ENCODE measurements at regions not wholly inside any gene's neighbourhood (a gene's known extent, or its start where the extent isn't known, plus 50 kb on each side); places are given as distances from the start of the nearest gene placed in this dataset.

GRCh38 chr13:31081316-31081715, 80.4 kb downstream of the HSPH1 start:
- H3K4me3 ChIP-seq (ENCODE audit: low read depth, low read length): no peak overlapping the region
- no peak overlapping the region for H3K27ac ChIP-seq (ENCODE audit: low read depth)
- H3K36me3 ChIP-seq (ENCODE audit: insufficient read depth): no peaks in the 10 kb centered on the region
- no peaks in the 10 kb centered on the region for H3K4me1 ChIP-seq (ENCODE audit: insufficient read depth)
- DNase-seq (ENCODE audit: extremely low spot score): no peak
- 88% methylated on average over 6 of the region's 6 CpGs for whole genome bisulfite sequencing

- H3K27ac ChIP-seq (ENCODE audit: low read depth): no peak overlapping the region
- H3K4me3 ChIP-seq (ENCODE audit: low read depth, low read length): no peak overlapping the region
- no peak for DNase-seq (ENCODE audit: extremely low spot score)
- H3K4me1 ChIP-seq (ENCODE audit: insufficient read depth): no peaks in the 10 kb centered on the region
- no peaks in the 10 kb centered on the region for H3K36me3 ChIP-seq (ENCODE audit: insufficient read depth)
These were observed 86.9 kb downstream of the HSPH1 start for GRCh38 chr13:31074756-31075155.

GRCh38 chr13:31073859-31074718, 87.6 kb downstream of the HSPH1 start:
- Histone ChIP-seq H3K27ac (ENCODE audit: low read depth) (no peak overlapping the region), H3K36me3 (ENCODE audit: insufficient read depth) (no peaks in the 10 kb centered on the region), H3K4me1 (ENCODE audit: insufficient read depth) (no peaks in the 10 kb centered on the region), H3K4me3 (ENCODE audit: low read depth, low read length) (no peak overlapping the region)
- DNase-seq (ENCODE audit: extremely low spot score): no peak
- 61% methylated on average over 5 of the region's 5 CpGs for WGBS

- WGBS: 90% methylated on average over 3 of the region's 3 CpGs
- no peak for DNase-seq (ENCODE audit: extremely low spot score)
- H3K27ac ChIP-seq (ENCODE audit: low read depth): no peak overlapping the region
- no peak overlapping the region for H3K4me3 ChIP-seq (ENCODE audit: low read depth, low read length)
- no peaks in the 10 kb centered on the region for H3K4me1 ChIP-seq (ENCODE audit: insufficient read depth)
- no peaks in the 10 kb centered on the region for H3K36me3 ChIP-seq (ENCODE audit: insufficient read depth)
These were observed 89.7 kb downstream of the HSPH1 start for GRCh38 chr13:31072041-31072440.

- 66% methylated on average over 4 of the region's 4 CpGs for WGBS
- DNase-seq (ENCODE audit: extremely low spot score): no peak
- no peak overlapping the region for H3K27ac ChIP-seq (ENCODE audit: low read depth)
- H3K4me1 ChIP-seq (ENCODE audit: insufficient read depth): no peaks in the 10 kb centered on the region
- no peaks in the 10 kb centered on the region for H3K36me3 ChIP-seq (ENCODE audit: insufficient read depth)
- no peak overlapping the region for H3K4me3 ChIP-seq (ENCODE audit: low read depth, low read length)
These were observed 91.7 kb downstream of the HSPH1 start for GRCh38 chr13:31069808-31070534.

- no peaks in the 10 kb centered on the region for H3K36me3 ChIP-seq (ENCODE audit: insufficient read depth)
- 81% methylated on average over 4 of the region's 4 CpGs for WGBS
- no peak for DNase-seq (ENCODE audit: extremely low spot score)
- H3K4me3 ChIP-seq (ENCODE audit: low read depth, low read length): no peak overlapping the region
- H3K4me1 ChIP-seq (ENCODE audit: insufficient read depth): no peaks in the 10 kb centered on the region
- H3K27ac ChIP-seq (ENCODE audit: low read depth): no peak overlapping the region
These were observed 93.6 kb downstream of the HSPH1 start for GRCh38 chr13:31068119-31068423.

- DNase-seq (ENCODE audit: extremely low spot score): no peak
- 82% methylated on average over 8 of the region's 8 CpGs for WGBS
- Histone ChIP-seq H3K36me3 (ENCODE audit: insufficient read depth) (no peaks in the 10 kb centered on the region), H3K27ac (ENCODE audit: low read depth) (no peak overlapping the region), H3K4me3 (ENCODE audit: low read depth, low read length) (no peak overlapping the region), H3K4me1 (ENCODE audit: insufficient read depth) (no peaks in the 10 kb centered on the region)
These were observed 94.1 kb downstream of the HSPH1 start for GRCh38 chr13:31067416-31068118.

- no peak for DNase-seq (ENCODE audit: extremely low spot score)
- 88% methylated on average over 4 of the region's 4 CpGs for WGBS
- H3K36me3 ChIP-seq (ENCODE audit: insufficient read depth): no peaks in the 10 kb centered on the region
These were observed 97.1 kb downstream of the HSPH1 start for GRCh38 chr13:31064636-31065035.

GRCh38 chr13:31063772-31064171, 97.9 kb downstream of the HSPH1 start:
- Histone ChIP-seq H3K27ac (ENCODE audit: low read depth) (no peak overlapping the region), H3K36me3 (ENCODE audit: insufficient read depth) (no peaks in the 10 kb centered on the region), H3K4me1 (ENCODE audit: insufficient read depth) (no peaks in the 10 kb centered on the region), H3K4me3 (ENCODE audit: low read depth, low read length) (no peak overlapping the region)
- DNase-seq (ENCODE audit: extremely low spot score): no peak
- WGBS: 89% methylated on average over 1 of the region's 1 CpG

More at GRCh38 chr13:31064636-31065035, 97.1 kb downstream of the HSPH1 start:
- Histone ChIP-seq H3K4me3 (ENCODE audit: low read depth, low read length) (no peak overlapping the region), H3K27ac (ENCODE audit: low read depth) (no peak overlapping the region), H3K4me1 (ENCODE audit: insufficient read depth) (no peaks in the 10 kb centered on the region)

GRCh38 chr13:31060655-31061054, 101.0 kb downstream of the HSPH1 start:
- 80% methylated on average over 7 of the region's 7 CpGs for WGBS
- no peak overlapping the region for H3K27ac ChIP-seq (ENCODE audit: low read depth)
- DNase-seq (ENCODE audit: extremely low spot score): no peak
- no peaks in the 10 kb centered on the region for H3K36me3 ChIP-seq (ENCODE audit: insufficient read depth)
- no peak overlapping the region for H3K4me3 ChIP-seq (ENCODE audit: low read depth, low read length)
- no peaks in the 10 kb centered on the region for H3K4me1 ChIP-seq (ENCODE audit: insufficient read depth)

GRCh38 chr13:31060220-31060619, 101.5 kb downstream of the HSPH1 start:
- no peak for DNase-seq (ENCODE audit: extremely low spot score)
- Histone ChIP-seq H3K27ac (ENCODE audit: low read depth) (no peak overlapping the region), H3K36me3 (ENCODE audit: insufficient read depth) (no peaks in the 10 kb centered on the region), H3K4me3 (ENCODE audit: low read depth, low read length) (no peak overlapping the region), H3K4me1 (ENCODE audit: insufficient read depth) (no peaks in the 10 kb centered on the region)
- 90% methylated on average over 3 of the region's 3 CpGs for WGBS

GRCh38 chr13:31057403-31058033, 104.2 kb downstream of the HSPH1 start:
- DNase-seq (ENCODE audit: extremely low spot score): no peak

GRCh38 chr13:31056644-31057271, 104.9 kb downstream of the HSPH1 start:
- DNase-seq (ENCODE audit: extremely low spot score): no peak
- WGBS: 33% methylated on average over 10 of the region's 10 CpGs
- no peak overlapping the region for H3K4me3 ChIP-seq (ENCODE audit: low read depth, low read length)
- H3K4me1 ChIP-seq (ENCODE audit: insufficient read depth): no peaks in the 10 kb centered on the region
- H3K27ac ChIP-seq (ENCODE audit: low read depth): no peak overlapping the region
- H3K36me3 ChIP-seq (ENCODE audit: insufficient read depth): no peaks in the 10 kb centered on the region

More at GRCh38 chr13:31057403-31058033, 104.2 kb downstream of the HSPH1 start:
- no peaks in the 10 kb centered on the region for H3K36me3 ChIP-seq (ENCODE audit: insufficient read depth)
- no peak overlapping the region for H3K27ac ChIP-seq (ENCODE audit: low read depth)
- no peaks in the 10 kb centered on the region for H3K4me1 ChIP-seq (ENCODE audit: insufficient read depth)
- H3K4me3 ChIP-seq (ENCODE audit: low read depth, low read length): no peak overlapping the region
- WGBS: 95% methylated on average over 9 of the region's 9 CpGs

Data from urinary bladder (tissue), 3 donors.